Loucy (cell line): ENCODE measurements at regions not wholly inside any gene's neighbourhood (a gene's known extent, or its start where the extent isn't known, plus 50 kb on each side); places are given as distances from the start of the nearest gene placed in this dataset.

Experiments
- H2AFZ ChIP-seq: fragments of 200-600 bp; sonication (generic); 2 replicates; pipeline ENCODE4 v1.6.0; 2016; ENCODE audit warnings: antibody characterized with exemption, mild to moderate bottlenecking, low read length, moderate library complexity
- H3F3A ChIP-seq: fragments of 200-600 bp; 2 replicates; pipeline ENCODE4 v1.6.0; 2016; ENCODE audit warnings: antibody characterized with exemption, low read depth, mild to moderate bottlenecking
- H3K27me3 ChIP-seq: fragments of 200-600 bp; sonication (generic); 2 replicates; pipeline ENCODE4 v1.6.1; 2014; ENCODE audit warnings: low read length, mild to moderate bottlenecking; ENCODE audit not compliant: insufficient read depth, poor library complexity, severe bottlenecking
- H3K36me3 ChIP-seq: fragments of 200-600 bp; sonication (generic); 2 replicates; pipeline ENCODE4 v1.6.1; 2016; ENCODE audit warnings: low read length; ENCODE audit not compliant: insufficient read depth
- H3K4me1 ChIP-seq: fragments of 200-600 bp; sonication (generic); 2 replicates; pipeline ENCODE4 v1.5.1; 2014; ENCODE audit warnings: low read length, mild to moderate bottlenecking; ENCODE audit not compliant: insufficient read depth, poor library complexity, severe bottlenecking
- H3K4me2 ChIP-seq: fragments of 200-600 bp; sonication (generic); 2 replicates; pipeline ENCODE4 v1.6.0; 2014; ENCODE audit warnings: antibody characterized with exemption, low read length, low read depth, mild to moderate bottlenecking; ENCODE audit not compliant: poor library complexity, severe bottlenecking
- H3K4me3 ChIP-seq: fragments of 200-600 bp; sonication (generic); 2 replicates; pipeline ENCODE4 v1.5.1; 2014; ENCODE audit warnings: low read length, mild to moderate bottlenecking, mixed read lengths; ENCODE audit not compliant: poor library complexity, severe bottlenecking
- H3K79me2 ChIP-seq: fragments of 200-600 bp; sonication (generic); 2 replicates; pipeline ENCODE4 v1.6.1; 2014; ENCODE audit warnings: low read length; ENCODE audit not compliant: insufficient read depth
- H3K9ac ChIP-seq: fragments of 200-600 bp; sonication (generic); 2 replicates; pipeline ENCODE4 v1.6.0; 2014; ENCODE audit warnings: mild to moderate bottlenecking, low read depth, low read length, moderate library complexity; ENCODE audit not compliant: poor library complexity, severe bottlenecking
- H3K9me2 ChIP-seq: fragments of 200-600 bp; sonication (generic); replicated peaks from 2 replicates; pipeline ENCODE4 v1.6.1; 2016; ENCODE audit warnings: low read depth, low read length, mixed read lengths
- H3K9me3 ChIP-seq: fragments of 200-600 bp; sonication (generic); 2 replicates; pipeline ENCODE4 v1.6.1; 2014; ENCODE audit warnings: mild to moderate bottlenecking, antibody characterized with exemption, low read length, low read depth; ENCODE audit not compliant: insufficient read depth
- H4K20me1 ChIP-seq: fragments of 200-600 bp; sonication (generic); 2 replicates; pipeline ENCODE4 v1.6.0; 2014; ENCODE audit warnings: antibody characterized with exemption, low read length, mild to moderate bottlenecking; ENCODE audit not compliant: insufficient read depth, poor library complexity, severe bottlenecking
- EZH2phosphoT487 ChIP-seq: fragments of 200-600 bp; IDR thresholded peaks from 2 replicates; pipeline ENCODE4 v1.6.1; 2018; ENCODE audit warnings: antibody characterized with exemption, mild to moderate bottlenecking, moderate library complexity, borderline replicate concordance
- TF ChIP-seq, protein P1 (sequence below): fragments of 200-600 bp; sonication (generic); conservative IDR thresholded peaks from 2 replicates; pipeline ENCODE4 v1.5.1; 2014; ENCODE audit warnings: mild to moderate bottlenecking, antibody characterized with exemption, low read length

DNA sequence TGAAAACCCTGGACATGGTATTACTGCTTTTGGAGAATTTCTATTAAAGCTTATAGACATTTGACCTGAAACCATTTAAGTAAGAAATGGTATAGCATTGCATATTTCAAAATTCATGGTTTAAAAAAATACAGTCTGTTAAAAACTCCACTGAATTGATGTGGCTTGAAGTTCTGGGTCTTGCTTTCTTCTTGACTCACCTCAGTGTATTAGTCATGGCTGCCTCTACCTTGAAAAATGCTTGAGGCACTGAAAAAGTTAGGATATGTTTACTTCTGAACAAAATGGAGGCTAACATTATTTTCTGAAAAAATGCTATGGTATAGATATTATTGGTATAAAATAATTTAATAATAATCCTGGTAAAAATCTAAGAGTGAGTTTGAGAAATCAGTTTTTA, 349.2 kb downstream of the AASDHPPT start:
- Histone ChIP-seq H3K79me2 (no peaks in the 10 kb centered on the region), H3K9me3 (no peaks in the 10 kb centered on the region), H4K20me1 (no peaks in the 10 kb centered on the region), H3K36me3 (no peaks in the 10 kb centered on the region), H3K4me2 (no peak overlapping the region), H3K4me1 (no peaks in the 10 kb centered on the region), H2AFZ (no peak overlapping the region), H3K9me2 (no peaks in the 10 kb centered on the region; the same call in 1 of the 2 replicates), H3K27me3 (no peaks in the 10 kb centered on the region), H3K4me3 (no peak overlapping the region), H3F3A (no peaks in the 10 kb centered on the region), H3K9ac (no peak overlapping the region)
- TF ChIP-seq, protein P1, sequence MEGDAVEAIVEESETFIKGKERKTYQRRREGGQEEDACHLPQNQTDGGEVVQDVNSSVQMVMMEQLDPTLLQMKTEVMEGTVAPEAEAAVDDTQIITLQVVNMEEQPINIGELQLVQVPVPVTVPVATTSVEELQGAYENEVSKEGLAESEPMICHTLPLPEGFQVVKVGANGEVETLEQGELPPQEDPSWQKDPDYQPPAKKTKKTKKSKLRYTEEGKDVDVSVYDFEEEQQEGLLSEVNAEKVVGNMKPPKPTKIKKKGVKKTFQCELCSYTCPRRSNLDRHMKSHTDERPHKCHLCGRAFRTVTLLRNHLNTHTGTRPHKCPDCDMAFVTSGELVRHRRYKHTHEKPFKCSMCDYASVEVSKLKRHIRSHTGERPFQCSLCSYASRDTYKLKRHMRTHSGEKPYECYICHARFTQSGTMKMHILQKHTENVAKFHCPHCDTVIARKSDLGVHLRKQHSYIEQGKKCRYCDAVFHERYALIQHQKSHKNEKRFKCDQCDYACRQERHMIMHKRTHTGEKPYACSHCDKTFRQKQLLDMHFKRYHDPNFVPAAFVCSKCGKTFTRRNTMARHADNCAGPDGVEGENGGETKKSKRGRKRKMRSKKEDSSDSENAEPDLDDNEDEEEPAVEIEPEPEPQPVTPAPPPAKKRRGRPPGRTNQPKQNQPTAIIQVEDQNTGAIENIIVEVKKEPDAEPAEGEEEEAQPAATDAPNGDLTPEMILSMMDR = no peak
- no peak for TF ChIP-seq EZH2phosphoT487

DNA sequence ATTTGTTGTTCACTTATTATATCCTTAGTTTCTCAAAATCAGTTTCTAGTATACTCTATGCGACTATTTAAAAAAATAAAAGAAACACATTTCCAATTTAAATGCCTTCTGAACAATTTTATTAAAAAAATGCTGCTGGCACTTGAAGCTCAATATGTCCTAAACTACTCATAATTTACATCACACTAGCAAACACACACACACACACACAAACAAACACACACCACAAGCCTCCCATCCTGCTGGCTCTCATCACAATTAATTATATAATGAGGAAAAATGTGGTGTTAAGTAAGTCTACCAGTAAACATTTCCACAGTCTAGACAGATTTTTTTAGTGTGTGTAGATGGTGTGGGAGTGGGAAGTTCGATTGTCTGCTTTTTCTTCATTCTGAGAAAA, 350.3 kb downstream of the AASDHPPT start:
- Histone ChIP-seq H3K36me3 (no peaks in the 10 kb centered on the region), H3K9me3 (no peaks in the 10 kb centered on the region), H4K20me1 (no peaks in the 10 kb centered on the region), H3F3A (no peaks in the 10 kb centered on the region), H3K4me2 (no peak overlapping the region), H3K27me3 (no peaks in the 10 kb centered on the region), H3K9ac (no peak overlapping the region), H3K4me1 (no peaks in the 10 kb centered on the region), H3K9me2 (no peaks in the 10 kb centered on the region; the same call in 1 of the 2 replicates), H2AFZ (no peak overlapping the region), H3K4me3 (no peak overlapping the region), H3K79me2 (no peaks in the 10 kb centered on the region)
- TF ChIP-seq EZH2phosphoT487 = no peak
- TF ChIP-seq, protein P1 = no peak

DNA sequence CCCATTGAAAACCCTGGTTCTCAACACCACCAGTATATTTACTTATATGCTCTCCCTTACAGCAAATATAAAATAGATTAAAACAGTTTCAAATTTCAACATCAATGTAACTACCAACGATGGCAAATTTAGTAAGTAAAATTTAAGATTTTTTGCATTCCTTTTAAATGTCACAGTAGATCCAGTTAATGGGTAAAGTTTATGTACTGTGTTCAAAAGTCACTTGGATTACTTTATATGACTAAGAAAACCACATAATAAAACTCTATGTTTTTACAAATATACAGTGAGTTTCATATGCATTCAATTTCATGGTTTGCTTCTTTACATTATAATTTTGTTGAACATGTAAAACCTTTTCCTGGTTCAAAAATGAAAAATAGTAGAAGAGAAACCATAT, 364.6 kb downstream of the AASDHPPT start:
- no peaks in the 10 kb centered on the region for H3K79me2 ChIP-seq
- no peaks in the 10 kb centered on the region for H3K27me3 ChIP-seq
- TF ChIP-seq, protein P1 = no peak
- no peak for TF ChIP-seq EZH2phosphoT487
- H3K4me3 ChIP-seq = no peak overlapping the region
- H3K9me3 ChIP-seq = no peaks in the 10 kb centered on the region
- H4K20me1 ChIP-seq = no peaks in the 10 kb centered on the region
- no peaks in the 10 kb centered on the region for H3K9me2 ChIP-seq
- no peak overlapping the region for H3K4me2 ChIP-seq
- no peaks in the 10 kb centered on the region for H3K4me1 ChIP-seq
- no peak overlapping the region for H2AFZ ChIP-seq
- H3K9ac ChIP-seq = no peak overlapping the region
- H3F3A ChIP-seq = no peaks in the 10 kb centered on the region
- H3K36me3 ChIP-seq = no peaks in the 10 kb centered on the region
